GM12878 (cell line): ENCODE measurements at regions not wholly inside any gene's neighbourhood (a gene's known extent, or its start where the extent isn't known, plus 50 kb on each side); places are given as distances from the start of the nearest gene placed in this dataset.

Experiments used
- ATAC-seq: fragments of 200-7000 bp; cut with Tn5 transposase; 3 replicates; pipeline ENCODE4 v1.9.1; 2020; ENCODE audit warnings: mild to moderate bottlenecking, moderate library complexity
- BruUV-seq: library from RNA; stranded (reverse); fragments of 400-500 nt; replicated peaks from 2 replicates; lab custom pipeline; 2021; lab: Mats Ljungman, UMichigan
- CTCF ChIA-PET: fragments of 300-600 bp; sonication (Branson Sonifier 250); formaldehyde crosslinking; extraction: SDS; loops from one replicate; lab custom pipeline; 2021; ENCODE audit warnings: inconsistent platforms; lab: Yijun Ruan, JAX
- POLR2A ChIA-PET: fragments of 350-600 bp; formaldehyde crosslinking; extraction: SDS; loops from one replicate; lab custom pipeline; 2021; ENCODE audit warnings: inconsistent platforms; lab: Charles Lee
- RAD21 ChIA-PET: fragments of 300-600 bp; sonication (Branson Sonifier 250); formaldehyde crosslinking; loops from one replicate; lab custom pipeline; 2023; ENCODE audit warnings: antibody characterized with exemption; ENCODE audit not compliant: unreplicated experiment; lab: Charles Lee
- SMC1A ChIA-PET: fragments of 300-600 bp; sonication (Branson Sonifier 250); formaldehyde crosslinking; loops from one replicate; lab custom pipeline; 2023; ENCODE audit not compliant: unreplicated experiment, uncharacterized antibody; lab: Charles Lee
- DNase-seq: peaks from one replicate; pipeline ENCODE4 v3.0.0-alpha.2; 2011; ENCODE audit warnings: low read depth, low spot score
- FAIRE-seq: peaks from 3 replicates; lab custom pipeline; 2011; peaks lifted over from hg19 to GRCh38; lab: Jason Lieb, UNC
- H2AFZ ChIP-seq: 2 replicates; pipeline ENCODE4 v1.6.0; 2011; ENCODE audit warnings: low read depth, low read length, control low read depth; ENCODE audit not compliant: control insufficient read depth
- H3K27ac ChIP-seq: 2 replicates; pipeline ENCODE4 v1.5.1; 2011; ENCODE audit warnings: control low read depth; ENCODE audit not compliant: control insufficient read depth, insufficient read depth
- H3K27me3 ChIP-seq, 2 experiments: replicated peaks in 1 of 2; 2 replicates each; pipeline versions ENCODE4 v1.6.0 to v1.6.1; 2011; ENCODE audit warnings: low read length in 1 of 2; ENCODE audit not compliant: control insufficient read depth in 2 of 2, insufficient read depth in 2 of 2
- H3K36me3 ChIP-seq, 2 experiments: 2 replicates each; pipeline ENCODE4 v1.5.1; 2011; ENCODE audit warnings: low read length in 1 of 2; ENCODE audit not compliant: control insufficient read depth in 2 of 2, insufficient read depth in 2 of 2
- H3K4me1 ChIP-seq: 2 replicates; pipeline ENCODE4 v1.6.1; 2011; ENCODE audit warnings: mild to moderate bottlenecking, low read length, moderate library complexity, mixed read lengths; ENCODE audit not compliant: control insufficient read depth, insufficient read depth
- H3K4me2 ChIP-seq: 2 replicates; pipeline ENCODE4 v1.6.0; 2011; ENCODE audit warnings: control low read depth; ENCODE audit not compliant: control insufficient read depth, insufficient read depth
- H3K4me3 ChIP-seq: fragments of 200-600 bp; sonication (generic); 2 replicates; pipeline ENCODE4 v1.5.1; 2016
- H3K79me2 ChIP-seq: 2 replicates; pipeline ENCODE4 v1.6.0; 2011; ENCODE audit warnings: low read length; ENCODE audit not compliant: control insufficient read depth, insufficient read depth
- H3K9ac ChIP-seq: 2 replicates; pipeline ENCODE4 v1.8.0; 2011; ENCODE audit warnings: low read length, control low read depth, mixed read lengths; ENCODE audit not compliant: control insufficient read depth, insufficient read depth
- H3K9me3 ChIP-seq: replicated peaks from 3 replicates; pipeline ENCODE4 v1.5.1; 2011; ENCODE audit warnings: mild to moderate bottlenecking, low read length; ENCODE audit not compliant: control insufficient read depth, insufficient read depth
- H4K20me1 ChIP-seq: 2 replicates; pipeline ENCODE4 v1.6.0; 2011; ENCODE audit not compliant: control insufficient read depth, insufficient read depth
- CBX3 ChIP-seq: fragments of 200-600 bp; sonication (generic); IDR thresholded peaks from 2 replicates; pipeline ENCODE4 v1.6.1; 2016; ENCODE audit warnings: low read depth, borderline replicate concordance
- CHD4 ChIP-seq: fragments of 200-600 bp; sonication (generic); IDR thresholded peaks from 2 replicates; pipeline ENCODE4 v1.6.1; 2016; ENCODE audit warnings: mild to moderate bottlenecking
- CUX1 ChIP-seq: IDR thresholded peaks from 2 replicates; pipeline ENCODE4 v1.6.1; 2012; ENCODE audit warnings: improper control_type of control experiment, low read depth, low read length; ENCODE audit not compliant: insufficient replicate concordance
- MYC ChIP-seq: IDR thresholded peaks from 2 replicates; pipeline ENCODE4 v1.6.1; 2011; ENCODE audit warnings: mild to moderate bottlenecking, low read length, moderate library complexity, inconsistent platforms; ENCODE audit not compliant: insufficient read depth, insufficient replicate concordance, insufficient read length, severe bottlenecking
- NFYA ChIP-seq: IDR thresholded peaks from 2 replicates; pipeline ENCODE4 v1.6.1; 2011; ENCODE audit warnings: low read depth, mild to moderate bottlenecking, low read length, improper control_type of control experiment, borderline replicate concordance
- NRF1 ChIP-seq: conservative IDR thresholded peaks from 2 replicates; pipeline ENCODE4 v1.6.1; 2011; ENCODE audit warnings: mild to moderate bottlenecking, low read depth, low read length, improper control_type of control experiment
- POLR2AphosphoS2 ChIP-seq: IDR thresholded peaks from 2 replicates; pipeline ENCODE4 v1.6.1; 2011; ENCODE audit warnings: low read depth, mild to moderate bottlenecking, low read length, improper control_type of control experiment, moderate library complexity
- SP1 ChIP-seq: IDR thresholded peaks from one replicate; pipeline ENCODE4 v1.6.1; 2011; ENCODE audit warnings: low read depth, low read length
- WGBS: methylation state at CpG from one replicate; pipeline ENCODE4 v1.1.6; 2016; ENCODE audit warnings: low lambda C conversion rate; ENCODE audit not compliant: insufficient replicate concordance, insufficient coverage; ENCODE audit errors: missing lambda C conversion rate; 5-methylcytosine and 5-hydroxymethylcytosine counted together
- in situ Hi-C: fragments of 300-500 bp; cut with MboI; formaldehyde crosslinking; loops from 9 replicates; pipeline ENCODE4 v1.14.3; 2018; ENCODE audit warnings: mixed read lengths
- intact Hi-C: fragments of 100-400 bp; cut with micrococcal nuclease; formaldehyde crosslinking; loops from one replicate; pipeline ENCODE4 v1.14.2; 2022; ENCODE audit not compliant: unreplicated experiment

- TF ChIP-seq CHD4 = no peak
- TF ChIP-seq MYC = no peak
- TF ChIP-seq SP1 = no peak
- TF ChIP-seq POLR2AphosphoS2 = no peak
- no peak for TF ChIP-seq CBX3
- Histone ChIP-seq H3K27me3 (no peaks in the 10 kb centered on the region), H3K4me2 (no peak overlapping the region), H2AFZ (no peak overlapping the region), H3K36me3 (no peaks in the 10 kb centered on the region; a peak in 1 of 4 replicates), H3K79me2 (no peaks in the 10 kb centered on the region), H3K4me1 (peaks cover 2% of the 10 kb centered on the region), H3K27ac (no peak overlapping the region), H3K9ac (no peak overlapping the region), H4K20me1 (no peaks in the 10 kb centered on the region), H3K9me3 (no peaks in the 10 kb centered on the region; the same call in 1 of the 3 replicates), H3K4me3 (no peak overlapping the region)
- intact Hi-C loops = no loop called here
- no peak for DNase-seq
- in situ Hi-C loops = loop anchor here (10.0 kb wide), 1 partner anchor 802 kb away; no protein-coding TSS in a partner anchor
- WGBS = 100% methylated on average over 1 of the region's 1 CpG
- FAIRE-seq = no peak
- ChIA-PET POLR2A (interaction anchor here (0.8 kb wide), 1 partner anchor 15 kb away, joined by 3 read pairs; no protein-coding TSS in a partner anchor), RAD21 (interaction anchor here (1.0 to 1.1 kb wide), 2 partner anchors 14 to 28 kb away, joined by 3 to 4 read pairs; no protein-coding TSS in a partner anchor), SMC1A (interaction anchor here (0.8 to 1.9 kb wide), 6 partner anchors 9 to 795 kb away, joined by 3 to 6 read pairs (median 3); no protein-coding TSS in a partner anchor), CTCF (interaction anchor here (0.7 to 6.2 kb wide), 4 partner anchors 28 to 795 kb away, joined by 3 to 28 read pairs (median 4); no protein-coding TSS in a partner anchor)
- ATAC-seq = no peak
- no TSS peak for BruUV-seq
Measured at GRCh38 chr12:102736328-102736727, 180.7 kb downstream of the PAH start.

- ChIA-PET RAD21 (interaction anchor here (1.1 kb wide), 1 partner anchor 29 kb away, joined by 4 read pairs; no protein-coding TSS in a partner anchor), SMC1A (interaction anchor here (1.1 kb wide), 1 partner anchor 10 kb away, joined by 4 read pairs; no protein-coding TSS in a partner anchor), CTCF (interaction anchor here (1.5 to 2.0 kb wide), 2 partner anchors 73 to 794 kb away, joined by 4 to 5 read pairs; no protein-coding TSS in a partner anchor), POLR2A (interaction anchor here (1.0 kb wide), 1 partner anchor 13 kb away, joined by 4 read pairs; no protein-coding TSS in a partner anchor)
- intact Hi-C loops = no loop called here
- Histone ChIP-seq H3K9ac (no peak overlapping the region), H3K9me3 (peaks cover 5% of the 10 kb centered on the region; the same call in 2 of the 3 replicates), H3K4me3 (no peak overlapping the region), H2AFZ (peak overlapping the region; percentile 91), H3K36me3 (no peaks in the 10 kb centered on the region; a peak in 1 of 4 replicates), H3K4me2 (peak overlapping the region; percentile 45), H3K4me1 (peaks cover 2% of the 10 kb centered on the region), H3K27me3 (no peaks in the 10 kb centered on the region), H4K20me1 (no peaks in the 10 kb centered on the region), H3K27ac (peak overlapping the region; percentile 63), H3K79me2 (no peaks in the 10 kb centered on the region)
- peak; percentile 75 for DNase-seq
- WGBS = 6% methylated on average over 3 of the region's 3 CpGs
- ATAC-seq = peak; percentile 99
- in situ Hi-C loops = loop anchor here (10.0 kb wide), 1 partner anchor 800 kb away; no protein-coding TSS in a partner anchor
- peak; percentile 44 for FAIRE-seq
- BruUV-seq = no TSS peak
- TF ChIP-seq NFYA (no peak), CUX1 (no peak), NRF1 (no peak)
Measured at GRCh38 chr12:102735104-102735503, 181.9 kb downstream of the PAH start.
